Mesodermal cell (in vitro differentiated cells): ENCODE measurements at regions not wholly inside any gene's neighbourhood (a gene's known extent, or its start where the extent isn't known, plus 50 kb on each side); places are given as distances from the start of the nearest gene placed in this dataset.

Experiments used
- H3K27ac ChIP-seq: 2 replicates; pipeline ENCODE4 v1.7.0; 2013; ENCODE audit warnings: mild to moderate bottlenecking, low read depth, low read length, moderate library complexity; ENCODE audit not compliant: severe bottlenecking
- H3K36me3 ChIP-seq: 2 replicates; pipeline ENCODE4 v1.7.1; 2013; ENCODE audit warnings: mild to moderate bottlenecking, low read length, moderate library complexity; ENCODE audit not compliant: control insufficient read depth, insufficient read depth
- H3K4me1 ChIP-seq: one replicate; pipeline ENCODE4 v1.7.1; 2013; ENCODE audit warnings: mild to moderate bottlenecking, low read length; ENCODE audit not compliant: insufficient read depth, control insufficient read depth, poor library complexity, severe bottlenecking
- H3K4me3 ChIP-seq: 2 replicates; pipeline ENCODE4 v1.7.0; 2013; ENCODE audit warnings: low read length, control low read depth, mild to moderate bottlenecking; ENCODE audit not compliant: insufficient read depth, poor library complexity, severe bottlenecking; ENCODE audit errors: extremely low read depth
- H3K9me3 ChIP-seq: 2 replicates; pipeline ENCODE4 v1.7.1; 2013; ENCODE audit warnings: mild to moderate bottlenecking, low read length, moderate library complexity; ENCODE audit not compliant: control insufficient read depth
- WGBS, 2 experiments: methylation state at CpG; one replicate each; pipeline ENCODE4 v1.1.5; 2013; ENCODE audit warnings: missing lambda C conversion rate in 2 of 2; ENCODE audit not compliant: insufficient coverage in 2 of 2; 5-methylcytosine and 5-hydroxymethylcytosine counted together

DNA sequence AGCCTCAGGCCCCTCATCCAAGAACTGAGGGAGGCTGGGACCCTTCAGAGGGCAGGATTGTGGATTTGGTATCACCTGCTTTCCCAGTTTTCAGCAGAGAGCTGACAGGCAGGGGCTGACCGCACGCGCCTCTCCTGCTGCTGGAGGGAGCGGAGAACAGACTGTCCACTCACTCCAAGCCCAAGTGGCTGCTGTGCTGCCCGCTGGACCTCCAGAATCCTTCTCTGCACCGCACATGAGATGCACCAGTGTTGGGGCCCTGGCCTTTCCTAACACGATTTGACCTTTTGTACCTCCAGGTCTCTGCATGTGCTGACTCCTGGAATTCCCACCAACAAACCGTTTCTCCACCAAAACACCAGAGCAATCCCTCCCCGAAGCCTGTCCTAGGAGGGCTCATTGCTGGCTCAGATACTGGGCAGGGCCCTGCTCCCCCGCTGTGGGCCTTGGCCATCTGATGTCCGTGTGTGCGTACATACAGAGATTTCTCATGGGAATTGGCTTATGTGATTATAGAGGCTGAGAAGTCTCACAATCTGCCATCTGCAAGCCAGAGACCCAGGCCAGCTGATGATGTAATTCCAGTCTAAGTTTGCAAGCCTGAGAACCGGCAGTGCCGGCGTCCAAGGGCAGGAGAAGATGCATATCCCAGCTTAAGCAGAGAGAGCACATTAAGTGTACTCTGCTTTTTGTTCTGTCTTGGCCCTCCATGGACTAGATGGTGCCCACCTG is 141.7 kb downstream of the GADD45G start:
- no peaks in the 10 kb centered on the region for H3K9me3 ChIP-seq
- H3K27ac ChIP-seq = no peak overlapping the region
- peaks cover 10% of the 10 kb centered on the region for H3K4me1 ChIP-seq
- H3K36me3 ChIP-seq = no peaks in the 10 kb centered on the region
- H3K4me3 ChIP-seq = no peak overlapping the region
- 94% methylated on average over 14 to 15 of the region's 15 CpGs for WGBS, 2 experiments

- 80 to 89% methylated on average over 13 of the region's 13 CpGs for WGBS, 2 experiments
- Histone ChIP-seq H3K4me3 (no peak overlapping the region), H3K27ac (no peak overlapping the region), H3K4me1 (peaks cover 10% of the 10 kb centered on the region), H3K36me3 (no peaks in the 10 kb centered on the region), H3K9me3 (no peaks in the 10 kb centered on the region)
Measured at GRCh38 chr9:89747596-89747995, 142.8 kb downstream of the GADD45G start.

DNA sequence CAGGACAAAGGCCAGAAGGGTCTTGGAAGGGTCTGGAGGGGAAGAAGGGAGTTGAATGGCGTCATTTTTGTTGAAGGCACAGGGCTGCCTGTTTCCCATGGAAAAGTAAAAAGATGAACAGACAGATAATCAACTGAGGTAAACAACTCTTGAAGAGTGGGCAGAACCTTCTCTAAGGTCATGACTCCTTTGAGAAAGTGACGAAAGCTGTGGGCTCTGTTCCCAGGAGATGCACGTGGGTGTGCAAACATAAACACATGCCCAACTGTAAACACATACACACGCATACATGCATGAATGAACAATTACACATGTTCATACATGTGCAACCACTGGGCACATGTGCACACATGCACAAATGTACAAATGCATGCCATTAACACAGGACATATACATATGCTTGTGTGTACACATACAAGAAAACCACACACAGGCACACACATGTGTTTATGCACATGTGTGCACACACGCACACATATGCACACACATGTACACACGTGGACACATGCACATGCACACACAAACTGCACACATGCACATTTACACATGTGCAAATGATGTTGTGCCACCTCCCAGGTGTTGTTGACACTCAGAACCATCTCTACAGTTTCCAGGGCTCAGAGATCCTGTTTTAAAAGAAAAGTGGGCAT is 143.3 kb downstream of the GADD45G start:
- Histone ChIP-seq H3K4me1 (peaks cover 5% of the 10 kb centered on the region), H3K27ac (no peak overlapping the region), H3K4me3 (no peak overlapping the region), H3K9me3 (no peaks in the 10 kb centered on the region), H3K36me3 (no peaks in the 10 kb centered on the region)
- WGBS, 2 experiments = 90 to 93% methylated on average over 5 to 6 of the region's 6 CpGs

GRCh38 chr9:89748831-89749499 is 144.2 kb downstream of the GADD45G start:
- Histone ChIP-seq H3K4me3 (no peak overlapping the region), H3K9me3 (no peaks in the 10 kb centered on the region), H3K4me1 (no peaks in the 10 kb centered on the region), H3K36me3 (no peaks in the 10 kb centered on the region), H3K27ac (no peak overlapping the region)
- 86 to 90% methylated on average over 6 of the region's 6 CpGs for WGBS, 2 experiments

DNA sequence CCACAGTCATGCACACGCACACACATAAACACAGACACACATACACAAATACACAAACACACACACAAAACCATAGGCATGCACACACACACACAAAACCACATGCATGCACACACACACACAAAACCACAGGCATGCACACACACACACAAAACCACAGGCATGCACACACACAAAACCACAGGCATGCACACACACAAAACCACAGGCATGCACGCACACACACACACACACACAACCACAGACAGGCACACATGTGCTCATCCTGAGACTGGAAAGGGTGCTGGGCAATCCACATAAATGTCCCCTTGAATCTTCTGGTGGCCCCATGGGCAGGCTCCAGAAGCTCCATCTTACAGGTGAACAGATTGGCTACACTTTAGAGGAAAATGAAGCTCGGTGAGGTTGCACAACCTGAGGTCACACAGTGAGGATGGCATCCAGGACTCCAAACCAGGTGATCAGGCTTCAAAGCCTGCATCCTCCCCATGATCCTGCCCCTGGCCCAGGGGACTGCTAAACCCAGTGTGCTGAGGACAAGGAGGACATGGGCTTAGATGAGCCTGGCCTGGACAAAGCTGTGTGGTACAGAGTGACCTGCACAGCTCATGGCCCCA is 144.8 kb downstream of the GADD45G start:
- Histone ChIP-seq H3K4me1 (no peaks in the 10 kb centered on the region), H3K27ac (no peak overlapping the region), H3K4me3 (no peak overlapping the region), H3K36me3 (no peaks in the 10 kb centered on the region), H3K9me3 (no peaks in the 10 kb centered on the region)
- 87 to 96% methylated on average over 2 to 3 of the region's 3 CpGs for WGBS, 2 experiments

- 70 to 96% methylated on average over 3 to 4 of the region's 10 CpGs for WGBS, 2 experiments
- Histone ChIP-seq H3K4me1 (no peaks in the 10 kb centered on the region), H3K27ac (no peak overlapping the region), H3K36me3 (no peaks in the 10 kb centered on the region), H3K4me3 (no peak overlapping the region), H3K9me3 (no peaks in the 10 kb centered on the region)
Measured at GRCh38 chr9:89750117-89750791, 145.4 kb downstream of the GADD45G start.

DNA sequence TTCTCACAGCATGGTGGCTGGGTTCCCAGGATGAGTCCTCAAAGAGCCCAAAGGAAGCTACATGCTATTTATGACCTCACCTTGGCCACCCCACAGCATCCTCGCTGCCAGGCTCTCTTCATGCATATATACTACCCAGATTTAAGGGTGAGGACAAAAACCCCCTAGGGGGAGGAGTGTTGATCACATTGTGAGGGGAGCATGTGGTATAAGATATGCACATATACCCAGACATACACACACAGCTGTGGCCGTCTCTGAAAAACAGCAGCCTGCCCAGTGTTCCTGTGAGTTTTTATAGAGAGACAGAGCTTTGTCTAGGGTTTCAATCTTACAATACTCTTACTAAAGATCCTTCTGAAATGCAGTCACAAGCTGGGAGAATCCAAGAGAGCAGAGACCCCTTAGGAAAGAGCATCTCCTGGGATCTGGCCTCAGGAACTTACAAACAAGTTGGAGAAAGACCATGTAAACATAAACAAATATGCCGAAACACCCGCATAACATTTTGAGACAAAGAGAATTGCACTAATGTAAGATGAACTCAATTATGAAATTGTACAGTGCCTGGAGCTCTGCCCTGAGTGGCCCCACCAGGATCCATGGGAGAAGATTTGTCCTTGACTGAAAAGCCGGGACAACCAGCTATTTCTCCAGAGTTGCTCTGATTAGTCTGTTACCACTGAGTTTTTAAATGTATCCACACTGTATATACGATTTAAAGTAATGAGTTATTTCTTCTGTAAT is 146.4 kb downstream of the GADD45G start:
- H3K9me3 ChIP-seq = no peaks in the 10 kb centered on the region
- WGBS, 2 experiments = 100% methylated on average over 3 of the region's 6 CpGs; no CpG with 5 or more reads in 1 of the 2 experiments

DNA sequence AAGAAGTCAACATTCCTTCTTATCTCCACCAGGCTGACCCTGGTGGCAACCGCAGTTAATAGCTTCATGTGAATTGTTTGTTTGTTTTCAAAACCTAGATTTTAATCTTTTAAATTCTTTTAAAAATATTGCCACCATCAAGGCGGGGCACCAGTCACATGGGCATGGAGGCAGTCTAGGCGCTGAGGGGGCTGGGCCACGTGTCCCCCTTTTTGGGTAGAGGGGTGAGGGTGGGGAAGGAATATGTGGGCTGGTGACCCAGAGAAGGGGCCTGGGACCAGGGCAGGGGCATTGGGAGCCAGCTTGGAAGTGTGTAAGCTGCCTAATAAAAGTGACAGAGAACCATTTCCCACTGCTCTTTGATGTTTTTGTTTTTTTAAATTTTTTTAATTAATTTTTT is 147.3 kb downstream of the GADD45G start:
- Histone ChIP-seq H3K4me1 (no peaks in the 10 kb centered on the region), H3K4me3 (no peak overlapping the region), H3K27ac (no peak overlapping the region), H3K9me3 (no peaks in the 10 kb centered on the region), H3K36me3 (no peaks in the 10 kb centered on the region)
- WGBS, 2 experiments = 83 to 93% methylated on average over 2 to 3 of the region's 4 CpGs

More for the DNA sequence above, 146.4 kb downstream of the GADD45G start:
- H3K4me1 ChIP-seq = no peaks in the 10 kb centered on the region
- no peaks in the 10 kb centered on the region for H3K36me3 ChIP-seq
- H3K4me3 ChIP-seq = no peak overlapping the region
- no peak overlapping the region for H3K27ac ChIP-seq

DNA sequence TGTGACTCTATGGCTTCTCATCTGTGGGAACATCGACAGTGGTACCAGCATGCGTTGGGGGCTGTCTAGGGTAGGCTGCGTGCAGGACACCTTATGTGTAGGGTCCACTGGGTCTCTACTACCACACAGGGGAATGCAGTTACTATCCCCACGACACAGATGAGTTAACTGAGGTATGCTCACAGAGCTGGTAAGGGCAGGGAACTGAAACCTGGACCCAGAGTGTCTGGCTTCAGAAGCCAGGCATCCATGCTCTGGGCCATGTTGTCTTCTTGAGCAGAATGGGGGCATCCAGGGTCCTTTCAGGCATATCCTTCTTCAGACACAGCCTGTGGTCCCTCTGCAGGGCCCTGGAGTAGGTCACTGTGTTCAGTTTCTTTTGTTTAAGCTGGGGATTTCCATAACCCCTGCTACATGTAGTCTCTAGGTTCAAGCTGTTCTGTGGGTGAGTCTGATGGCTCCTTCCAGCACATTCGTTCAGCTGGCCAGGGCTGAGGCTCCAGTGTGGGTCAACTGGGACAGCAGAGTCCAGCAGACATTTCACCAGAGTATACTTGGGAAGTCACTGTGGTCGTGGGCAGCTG is 148.8 kb downstream of the GADD45G start:
- Histone ChIP-seq H3K27ac (no peak overlapping the region), H3K36me3 (no peaks in the 10 kb centered on the region), H3K4me1 (no peaks in the 10 kb centered on the region), H3K4me3 (no peak overlapping the region), H3K9me3 (no peaks in the 10 kb centered on the region)
- WGBS, 2 experiments = 89 to 95% methylated on average over 4 to 6 of the region's 6 CpGs
